ENCODE measurements at regions not wholly inside any gene's neighbourhood (a gene's known extent, or its start where the extent isn't known, plus 50 kb on each side); places are given as distances from the start of the nearest gene placed in this dataset.

DNA sequence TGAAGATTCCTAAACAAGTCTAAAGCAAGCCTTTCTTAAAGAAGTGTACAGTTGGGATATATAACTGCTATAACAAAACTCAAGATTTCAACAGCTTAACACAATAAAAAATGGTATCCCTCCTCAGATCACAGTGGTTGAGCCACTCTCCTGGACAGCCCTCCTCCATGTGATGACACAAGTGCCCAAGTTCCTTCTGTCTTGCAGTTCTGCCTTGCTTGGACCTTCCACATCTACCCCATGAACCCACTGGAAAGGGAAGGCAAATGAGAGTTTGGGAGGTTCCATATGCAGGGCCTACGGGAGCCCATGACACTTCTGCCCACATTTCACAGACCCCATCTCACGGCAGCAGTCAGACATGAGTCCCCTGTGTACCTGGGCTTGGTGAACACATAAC is 659.2 kb downstream of the UQCRFS1 start:
- Histone ChIP-seq H3K4me1 (ENCODE audit: control insufficient read depth, insufficient read depth, low read length) (no peaks in the 10 kb centered on the region), H3K36me3 (ENCODE audit: control insufficient read depth in 2 of 2, insufficient read depth in 1 of 2, low read length in 2 of 2) (no peaks in the 10 kb centered on the region; a peak in 1 of 3 replicates), H3K9me3 (ENCODE audit: control insufficient read depth, insufficient read depth, low read depth, low read length) (no peaks in the 10 kb centered on the region), H3K4me3 (ENCODE audit: low read depth, low read length) (no peak overlapping the region), H3K27ac (ENCODE audit: extremely low read depth, low read depth, low read length) (no peak overlapping the region)
- no peak for TF ChIP-seq ZNF266 (tag by site-specific recombination; IDR thresholded peaks at IDR 0.05; ENCODE audit: low read depth)
- TF ChIP-seq ZNF133 (tag by site-specific recombination; IDR thresholded peaks at IDR 0.05) = peak; percentile 91
- no peak for TF ChIP-seq ZBTB48 (tag by site-specific recombination; IDR thresholded peaks at IDR 0.05)
- TF ChIP-seq, protein P1, sequence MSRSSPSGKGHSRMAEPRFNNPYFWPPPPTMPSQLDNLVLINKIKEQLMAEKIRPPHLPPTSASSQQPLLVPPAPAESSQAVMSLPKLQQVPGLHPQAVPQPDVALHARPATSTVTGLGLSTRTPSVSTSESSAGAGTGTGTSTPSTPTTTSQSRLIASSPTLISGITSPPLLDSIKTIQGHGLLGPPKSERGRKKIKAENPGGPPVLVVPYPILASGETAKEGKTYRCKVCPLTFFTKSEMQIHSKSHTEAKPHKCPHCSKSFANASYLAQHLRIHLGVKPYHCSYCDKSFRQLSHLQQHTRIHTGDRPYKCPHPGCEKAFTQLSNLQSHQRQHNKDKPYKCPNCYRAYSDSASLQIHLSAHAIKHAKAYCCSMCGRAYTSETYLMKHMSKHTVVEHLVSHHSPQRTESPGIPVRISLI (tag by site-specific recombination; IDR thresholded peaks at IDR 0.05) = no peak
- no peak for TF ChIP-seq ZNF561 (tag by site-specific recombination; IDR thresholded peaks at IDR 0.05; ENCODE audit: borderline replicate concordance)
- TF ChIP-seq, protein P2, sequence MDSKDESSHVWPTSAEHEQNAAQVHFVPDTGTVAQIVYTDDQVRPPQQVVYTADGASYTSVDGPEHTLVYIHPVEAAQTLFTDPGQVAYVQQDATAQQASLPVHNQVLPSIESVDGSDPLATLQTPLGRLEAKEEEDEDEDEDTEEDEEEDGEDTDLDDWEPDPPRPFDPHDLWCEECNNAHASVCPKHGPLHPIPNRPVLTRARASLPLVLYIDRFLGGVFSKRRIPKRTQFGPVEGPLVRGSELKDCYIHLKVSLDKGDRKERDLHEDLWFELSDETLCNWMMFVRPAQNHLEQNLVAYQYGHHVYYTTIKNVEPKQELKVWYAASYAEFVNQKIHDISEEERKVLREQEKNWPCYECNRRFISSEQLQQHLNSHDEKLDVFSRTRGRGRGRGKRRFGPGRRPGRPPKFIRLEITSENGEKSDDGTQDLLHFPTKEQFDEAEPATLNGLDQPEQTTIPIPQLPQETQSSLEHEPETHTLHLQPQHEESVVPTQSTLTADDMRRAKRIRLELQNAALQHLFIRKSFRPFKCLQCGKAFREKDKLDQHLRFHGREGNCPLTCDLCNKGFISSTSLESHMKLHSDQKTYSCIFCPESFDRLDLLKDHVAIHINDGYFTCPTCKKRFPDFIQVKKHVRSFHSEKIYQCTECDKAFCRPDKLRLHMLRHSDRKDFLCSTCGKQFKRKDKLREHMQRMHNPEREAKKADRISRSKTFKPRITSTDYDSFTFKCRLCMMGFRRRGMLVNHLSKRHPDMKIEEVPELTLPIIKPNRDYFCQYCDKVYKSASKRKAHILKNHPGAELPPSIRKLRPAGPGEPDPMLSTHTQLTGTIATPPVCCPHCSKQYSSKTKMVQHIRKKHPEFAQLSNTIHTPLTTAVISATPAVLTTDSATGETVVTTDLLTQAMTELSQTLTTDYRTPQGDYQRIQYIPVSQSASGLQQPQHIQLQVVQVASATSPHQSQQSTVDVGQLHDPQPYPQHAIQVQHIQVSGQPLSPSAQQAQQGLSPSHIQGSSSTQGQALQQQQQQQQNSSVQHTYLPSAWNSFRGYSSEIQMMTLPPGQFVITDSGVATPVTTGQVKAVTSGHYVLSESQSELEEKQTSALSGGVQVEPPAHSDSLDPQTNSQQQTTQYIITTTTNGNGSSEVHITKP (tag by site-specific recombination; IDR thresholded peaks at IDR 0.05) = no peak
- ChIA-PET POLR2A (interaction anchor here (0.6 kb wide), 1 partner anchor 70 kb away, joined by 6 read pairs; no protein-coding TSS in a partner anchor), CTCF (interaction anchor here (0.9 to 1.7 kb wide), 3 partner anchors 10 to 80 kb away, joined by 4 to 5 read pairs (median 5); no protein-coding TSS in a partner anchor)

DNA sequence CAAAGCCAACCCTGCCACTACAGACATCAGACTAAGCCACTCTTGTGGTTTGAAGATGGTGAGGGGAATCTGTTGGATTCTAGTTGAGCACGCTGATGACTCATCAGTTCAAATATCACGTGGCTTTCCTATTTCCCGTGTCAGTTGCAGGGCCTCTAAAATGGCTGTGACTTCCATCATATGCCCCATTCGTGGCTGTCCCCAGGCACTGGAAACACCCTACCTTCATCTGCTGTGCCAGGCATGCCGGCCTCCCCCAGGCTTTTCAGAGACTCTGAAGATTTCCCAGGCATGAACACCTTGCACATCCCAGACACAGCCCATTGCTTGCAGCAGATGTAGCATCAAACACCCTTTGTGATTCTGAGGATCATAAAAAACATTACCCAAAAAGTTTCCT is 659.9 kb downstream of the UQCRFS1 start:
- ChIA-PET CTCF (interaction anchor here (0.7 to 1.7 kb wide), 5 partner anchors 9 to 522 kb away, joined by 3 to 8 read pairs (median 5); no protein-coding TSS in a partner anchor), POLR2A (no interaction called here)
- Histone ChIP-seq H3K36me3 (ENCODE audit: control insufficient read depth in 2 of 2, insufficient read depth in 1 of 2, low read length in 2 of 2) (no peaks in the 10 kb centered on the region; a peak in 1 of 3 replicates), H3K4me3 (ENCODE audit: low read depth, low read length) (no peak overlapping the region), H3K4me1 (ENCODE audit: control insufficient read depth, insufficient read depth, low read length) (no peaks in the 10 kb centered on the region), H3K9me3 (ENCODE audit: control insufficient read depth, insufficient read depth, low read depth, low read length) (no peaks in the 10 kb centered on the region), H3K27ac (ENCODE audit: extremely low read depth, low read depth, low read length) (no peak overlapping the region)
- TF ChIP-seq, protein P3, sequence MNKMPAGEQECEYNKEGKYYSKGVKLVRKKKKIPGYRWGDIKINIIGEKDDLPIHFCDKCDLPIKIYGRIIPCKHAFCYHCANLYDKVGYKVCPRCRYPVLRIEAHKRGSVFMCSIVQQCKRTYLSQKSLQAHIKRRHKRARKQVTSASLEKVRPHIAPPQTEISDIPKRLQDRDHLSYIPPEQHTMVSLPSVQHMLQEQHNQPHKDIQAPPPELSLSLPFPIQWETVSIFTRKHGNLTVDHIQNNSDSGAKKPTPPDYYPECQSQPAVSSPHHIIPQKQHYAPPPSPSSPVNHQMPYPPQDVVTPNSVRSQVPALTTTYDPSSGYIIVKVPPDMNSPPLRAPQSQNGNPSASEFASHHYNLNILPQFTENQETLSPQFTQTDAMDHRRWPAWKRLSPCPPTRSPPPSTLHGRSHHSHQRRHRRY (tag by site-specific recombination; IDR thresholded peaks at IDR 0.05) = no peak
- TF ChIP-seq ZBTB20 (tag by site-specific recombination; IDR thresholded peaks at IDR 0.05) = no peak
- no peak for TF ChIP-seq ZNF473 (tag by site-specific recombination; IDR thresholded peaks at IDR 0.05)
- TF ChIP-seq, protein P4, sequence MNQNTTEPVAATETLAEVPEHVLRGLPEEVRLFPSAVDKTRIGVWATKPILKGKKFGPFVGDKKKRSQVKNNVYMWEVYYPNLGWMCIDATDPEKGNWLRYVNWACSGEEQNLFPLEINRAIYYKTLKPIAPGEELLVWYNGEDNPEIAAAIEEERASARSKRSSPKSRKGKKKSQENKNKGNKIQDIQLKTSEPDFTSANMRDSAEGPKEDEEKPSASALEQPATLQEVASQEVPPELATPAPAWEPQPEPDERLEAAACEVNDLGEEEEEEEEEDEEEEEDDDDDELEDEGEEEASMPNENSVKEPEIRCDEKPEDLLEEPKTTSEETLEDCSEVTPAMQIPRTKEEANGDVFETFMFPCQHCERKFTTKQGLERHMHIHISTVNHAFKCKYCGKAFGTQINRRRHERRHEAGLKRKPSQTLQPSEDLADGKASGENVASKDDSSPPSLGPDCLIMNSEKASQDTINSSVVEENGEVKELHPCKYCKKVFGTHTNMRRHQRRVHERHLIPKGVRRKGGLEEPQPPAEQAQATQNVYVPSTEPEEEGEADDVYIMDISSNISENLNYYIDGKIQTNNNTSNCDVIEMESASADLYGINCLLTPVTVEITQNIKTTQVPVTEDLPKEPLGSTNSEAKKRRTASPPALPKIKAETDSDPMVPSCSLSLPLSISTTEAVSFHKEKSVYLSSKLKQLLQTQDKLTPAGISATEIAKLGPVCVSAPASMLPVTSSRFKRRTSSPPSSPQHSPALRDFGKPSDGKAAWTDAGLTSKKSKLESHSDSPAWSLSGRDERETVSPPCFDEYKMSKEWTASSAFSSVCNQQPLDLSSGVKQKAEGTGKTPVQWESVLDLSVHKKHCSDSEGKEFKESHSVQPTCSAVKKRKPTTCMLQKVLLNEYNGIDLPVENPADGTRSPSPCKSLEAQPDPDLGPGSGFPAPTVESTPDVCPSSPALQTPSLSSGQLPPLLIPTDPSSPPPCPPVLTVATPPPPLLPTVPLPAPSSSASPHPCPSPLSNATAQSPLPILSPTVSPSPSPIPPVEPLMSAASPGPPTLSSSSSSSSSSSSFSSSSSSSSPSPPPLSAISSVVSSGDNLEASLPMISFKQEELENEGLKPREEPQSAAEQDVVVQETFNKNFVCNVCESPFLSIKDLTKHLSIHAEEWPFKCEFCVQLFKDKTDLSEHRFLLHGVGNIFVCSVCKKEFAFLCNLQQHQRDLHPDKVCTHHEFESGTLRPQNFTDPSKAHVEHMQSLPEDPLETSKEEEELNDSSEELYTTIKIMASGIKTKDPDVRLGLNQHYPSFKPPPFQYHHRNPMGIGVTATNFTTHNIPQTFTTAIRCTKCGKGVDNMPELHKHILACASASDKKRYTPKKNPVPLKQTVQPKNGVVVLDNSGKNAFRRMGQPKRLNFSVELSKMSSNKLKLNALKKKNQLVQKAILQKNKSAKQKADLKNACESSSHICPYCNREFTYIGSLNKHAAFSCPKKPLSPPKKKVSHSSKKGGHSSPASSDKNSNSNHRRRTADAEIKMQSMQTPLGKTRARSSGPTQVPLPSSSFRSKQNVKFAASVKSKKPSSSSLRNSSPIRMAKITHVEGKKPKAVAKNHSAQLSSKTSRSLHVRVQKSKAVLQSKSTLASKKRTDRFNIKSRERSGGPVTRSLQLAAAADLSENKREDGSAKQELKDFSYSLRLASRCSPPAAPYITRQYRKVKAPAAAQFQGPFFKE (tag by site-specific recombination; IDR thresholded peaks at IDR 0.05; ENCODE audit: borderline replicate concordance) = no peak
- TF ChIP-seq, protein P5, sequence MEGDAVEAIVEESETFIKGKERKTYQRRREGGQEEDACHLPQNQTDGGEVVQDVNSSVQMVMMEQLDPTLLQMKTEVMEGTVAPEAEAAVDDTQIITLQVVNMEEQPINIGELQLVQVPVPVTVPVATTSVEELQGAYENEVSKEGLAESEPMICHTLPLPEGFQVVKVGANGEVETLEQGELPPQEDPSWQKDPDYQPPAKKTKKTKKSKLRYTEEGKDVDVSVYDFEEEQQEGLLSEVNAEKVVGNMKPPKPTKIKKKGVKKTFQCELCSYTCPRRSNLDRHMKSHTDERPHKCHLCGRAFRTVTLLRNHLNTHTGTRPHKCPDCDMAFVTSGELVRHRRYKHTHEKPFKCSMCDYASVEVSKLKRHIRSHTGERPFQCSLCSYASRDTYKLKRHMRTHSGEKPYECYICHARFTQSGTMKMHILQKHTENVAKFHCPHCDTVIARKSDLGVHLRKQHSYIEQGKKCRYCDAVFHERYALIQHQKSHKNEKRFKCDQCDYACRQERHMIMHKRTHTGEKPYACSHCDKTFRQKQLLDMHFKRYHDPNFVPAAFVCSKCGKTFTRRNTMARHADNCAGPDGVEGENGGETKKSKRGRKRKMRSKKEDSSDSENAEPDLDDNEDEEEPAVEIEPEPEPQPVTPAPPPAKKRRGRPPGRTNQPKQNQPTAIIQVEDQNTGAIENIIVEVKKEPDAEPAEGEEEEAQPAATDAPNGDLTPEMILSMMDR (tag by site-specific recombination; IDR thresholded peaks at IDR 0.05) = no peak
